RWPE2 (cell line): ENCODE measurements at regions not wholly inside any gene's neighbourhood (a gene's known extent, or its start where the extent isn't known, plus 50 kb on each side); places are given as distances from the start of the nearest gene placed in this dataset.

Source experiments
- ATAC-seq: fragments of 200-7000 bp; cut with Tn5 transposase; 3 replicates; pipeline ENCODE4 v1.9.1; 2021; ENCODE audit warnings: low read depth
- DNase-seq: peaks from one replicate; pipeline ENCODE4 v3.0.0-alpha.2; 2020; ENCODE audit warnings: low spot score
- H3K27ac ChIP-seq: fragments of 450-650 bp; 2 replicates; pipeline ENCODE4 v1.5.1; 2017; ENCODE audit warnings: mild to moderate bottlenecking; ENCODE audit not compliant: poor library complexity, severe bottlenecking
- H3K27me3 ChIP-seq: fragments of 250-450 bp; sonication (Bioruptor Pico); 2 replicates; pipeline ENCODE4 v1.5.1; 2021; ENCODE audit warnings: mild to moderate bottlenecking, moderate library complexity; ENCODE audit not compliant: insufficient read depth, poor library complexity, severe bottlenecking
- H3K36me3 ChIP-seq: fragments of 250-450 bp; sonication (Bioruptor Pico); 2 replicates; pipeline ENCODE4 v1.5.1; 2020; ENCODE audit warnings: low read depth, mild to moderate bottlenecking, moderate library complexity
- H3K4me1 ChIP-seq: fragments of 250-450 bp; sonication (Bioruptor Pico); 2 replicates; pipeline ENCODE4 v1.5.1; 2021; ENCODE audit warnings: mild to moderate bottlenecking, moderate library complexity; ENCODE audit not compliant: insufficient read depth, poor library complexity, severe bottlenecking
- H3K4me3 ChIP-seq: fragments of 250-450 bp; sonication (Bioruptor Pico); 2 replicates; pipeline ENCODE4 v1.5.1; 2021; ENCODE audit warnings: mild to moderate bottlenecking, moderate library complexity; ENCODE audit not compliant: severe bottlenecking
- H3K9me3 ChIP-seq: fragments of 250-450 bp; sonication (Bioruptor Pico); 2 replicates; pipeline ENCODE4 v1.5.1; 2021; ENCODE audit warnings: mild to moderate bottlenecking, moderate library complexity; ENCODE audit not compliant: severe bottlenecking
- CTCF ChIP-seq: fragments of 450-650 bp; IDR thresholded peaks from one replicate; pipeline ENCODE4 v1.5.1; 2017; ENCODE audit warnings: mild to moderate bottlenecking, moderate library complexity; ENCODE audit not compliant: poor library complexity, severe bottlenecking

GRCh38 chr1:30047576-30047975 lies 675.8 kb downstream of the MATN1 start:
- no peak for TF ChIP-seq CTCF
- Histone ChIP-seq H3K4me1 (no peaks in the 10 kb centered on the region), H3K36me3 (no peaks in the 10 kb centered on the region), H3K27ac (no peak overlapping the region), H3K27me3 (no peaks in the 10 kb centered on the region), H3K4me3 (no peak overlapping the region), H3K9me3 (peaks cover 2% of the 10 kb centered on the region)
- DNase-seq (no peak), ATAC-seq (no peak)

DNA sequence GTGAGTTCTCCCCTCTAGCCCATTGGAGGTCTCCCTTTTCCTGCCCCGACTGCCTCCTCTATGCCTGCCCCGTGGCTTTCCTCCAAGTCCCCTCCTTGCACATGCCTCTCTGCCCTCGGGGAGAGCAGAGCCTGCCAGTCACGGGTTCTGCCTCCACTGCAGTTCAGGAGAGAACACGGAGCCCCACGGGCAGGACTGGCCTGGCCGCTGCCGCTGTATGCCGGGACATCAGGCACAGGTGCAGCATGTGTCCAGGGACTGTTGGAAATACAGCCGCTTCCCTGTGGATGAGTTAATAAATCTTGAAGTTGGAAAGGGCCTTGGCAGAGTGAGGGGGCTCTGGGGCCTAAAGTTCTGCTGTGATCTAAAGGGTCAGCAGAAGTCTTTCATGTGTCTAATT lies 676.6 kb downstream of the MATN1 start:
- H3K36me3 ChIP-seq: no peaks in the 10 kb centered on the region
- no peak overlapping the region for H3K27ac ChIP-seq
- TF ChIP-seq CTCF: no peak
- no peak for DNase-seq
- H3K27me3 ChIP-seq: no peaks in the 10 kb centered on the region
- no peaks in the 10 kb centered on the region for H3K4me1 ChIP-seq
- peaks cover 2% of the 10 kb centered on the region for H3K9me3 ChIP-seq
- no peak for ATAC-seq
- H3K4me3 ChIP-seq: no peak overlapping the region

DNA sequence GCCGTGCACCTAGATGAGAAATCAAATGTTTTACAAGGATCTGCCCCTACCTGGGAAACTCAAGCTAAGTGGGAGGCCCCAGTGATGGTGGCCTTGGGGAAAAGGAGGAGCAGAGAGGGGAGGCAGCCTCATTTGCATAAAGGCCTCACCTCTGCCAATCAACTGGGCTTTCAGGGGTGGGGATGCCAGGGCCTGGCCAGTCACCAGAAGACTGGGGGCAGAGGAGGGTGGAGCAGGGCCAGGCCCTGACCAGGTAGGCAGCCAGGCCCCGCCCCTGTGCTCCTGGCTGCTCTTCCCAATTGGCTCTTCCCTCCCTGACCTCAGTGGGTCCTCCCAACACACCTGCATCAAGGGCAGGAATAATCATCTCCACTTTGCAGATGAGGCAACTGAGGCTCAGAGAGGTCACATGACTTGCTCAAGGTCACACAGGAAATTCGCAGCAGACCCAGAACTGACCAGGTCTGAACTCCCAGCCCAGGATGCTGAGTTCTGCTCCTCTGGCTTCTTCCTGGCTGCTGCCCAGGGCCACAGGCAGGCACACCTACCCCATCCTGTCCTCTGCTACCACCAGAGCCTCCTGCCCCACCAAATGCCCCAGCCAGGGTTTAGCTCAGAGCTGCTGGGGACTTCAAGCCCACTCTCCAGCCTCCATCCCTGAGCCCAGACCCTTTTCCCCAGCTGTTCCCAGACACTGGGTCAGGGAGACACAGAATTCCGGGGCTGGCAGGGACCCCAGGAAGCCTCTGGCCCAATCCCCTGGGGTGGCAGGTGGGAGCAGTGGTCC lies 677.9 kb downstream of the MATN1 start:
- TF ChIP-seq CTCF: no peak
- no peak for ATAC-seq
- no peaks in the 10 kb centered on the region for H3K4me1 ChIP-seq

GRCh38 chr1:30044656-30045144 lies 678.7 kb downstream of the MATN1 start:
- Histone ChIP-seq H3K4me1 (no peaks in the 10 kb centered on the region), H3K27ac (no peak overlapping the region), H3K27me3 (no peaks in the 10 kb centered on the region), H3K36me3 (no peaks in the 10 kb centered on the region), H3K4me3 (no peak overlapping the region), H3K9me3 (peaks cover 2% of the 10 kb centered on the region)
- no peak for DNase-seq
- ATAC-seq: no peak
- no peak for TF ChIP-seq CTCF

More for the DNA sequence above, 677.9 kb downstream of the MATN1 start:
- Histone ChIP-seq H3K27ac (no peak overlapping the region), H3K9me3 (peaks cover 2% of the 10 kb centered on the region), H3K36me3 (no peaks in the 10 kb centered on the region), H3K4me3 (no peak overlapping the region), H3K27me3 (no peaks in the 10 kb centered on the region)
- DNase-seq: no peak
